GM18867 (cell line): ENCODE measurements at regions not wholly inside any gene's neighbourhood (a gene's known extent, or its start where the extent isn't known, plus 50 kb on each side); places are given as distances from the start of the nearest gene placed in this dataset.
"Not testable (repeated sequence)": the region's sequence is repeated elsewhere in the genome, so short reads cannot be mapped to it uniquely, and the experiment has no call there.

ENCODE experiments used
- ATAC-seq: cut with Tn5 transposase; IDR thresholded peaks from one replicate; pipeline ENCODE4 v1.9.1; 2021; ENCODE audit warnings: mild to moderate bottlenecking, moderate library complexity; ENCODE audit not compliant: unreplicated experiment

DNA sequence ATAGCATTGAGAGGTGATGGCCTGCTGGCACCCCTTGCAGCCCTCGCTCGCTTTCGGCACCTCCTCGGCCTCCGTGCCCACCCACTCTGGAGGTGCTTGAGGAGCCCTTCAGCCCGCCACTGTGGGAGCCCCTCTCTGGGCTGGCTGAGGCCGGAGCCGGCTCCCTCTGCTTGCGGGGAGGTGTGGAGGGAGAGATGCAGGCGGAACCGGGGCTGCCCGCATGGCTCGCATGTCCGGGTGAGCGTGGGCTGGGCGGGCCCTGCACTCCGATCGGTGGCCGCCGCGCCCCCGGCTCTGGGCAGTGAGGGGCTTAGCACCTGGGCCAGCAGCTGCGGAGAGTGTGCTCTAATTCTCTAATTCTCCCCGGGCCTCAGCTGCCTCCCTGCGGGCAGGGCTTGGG lies 101.1 kb downstream of the KIF4B start:
- ATAC-seq = no peak

DNA sequence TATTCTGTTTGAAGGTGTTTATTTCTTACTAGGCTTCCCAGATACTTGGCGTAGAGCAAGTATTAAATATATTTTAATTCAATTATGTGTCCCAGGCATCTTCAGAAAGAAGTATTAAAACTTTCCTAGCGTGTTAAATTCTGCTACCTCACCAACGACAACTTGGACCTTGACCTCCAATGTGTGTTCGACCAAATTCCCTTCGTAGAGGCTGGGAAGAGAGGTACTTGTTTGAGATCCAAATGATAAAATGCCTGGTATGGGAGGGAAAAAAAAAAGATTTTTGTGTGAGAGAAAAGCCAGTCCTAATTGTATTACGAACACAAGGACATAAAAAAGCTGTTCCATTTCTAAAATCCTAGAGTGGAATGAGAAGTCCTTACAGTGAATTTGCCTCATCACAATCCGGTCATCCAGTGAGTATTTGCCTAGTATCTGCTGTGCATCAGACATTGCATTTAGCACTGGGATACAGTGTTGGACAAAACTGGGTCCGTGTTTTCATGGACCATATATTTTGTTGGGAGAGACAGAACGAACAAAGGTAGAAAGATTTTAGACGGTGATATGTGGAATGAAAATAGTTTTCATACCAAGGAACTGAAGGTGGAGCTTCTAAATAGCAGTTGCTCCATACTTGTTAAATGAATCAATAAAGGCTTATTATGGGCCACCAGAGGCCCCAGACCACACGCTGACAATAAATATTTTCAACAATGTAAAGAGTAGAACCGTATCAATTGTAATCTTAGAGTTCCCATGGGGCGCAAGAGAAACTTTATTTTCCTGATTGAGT lies 103.1 kb downstream of the KIF4B start:
- no peak for ATAC-seq

DNA sequence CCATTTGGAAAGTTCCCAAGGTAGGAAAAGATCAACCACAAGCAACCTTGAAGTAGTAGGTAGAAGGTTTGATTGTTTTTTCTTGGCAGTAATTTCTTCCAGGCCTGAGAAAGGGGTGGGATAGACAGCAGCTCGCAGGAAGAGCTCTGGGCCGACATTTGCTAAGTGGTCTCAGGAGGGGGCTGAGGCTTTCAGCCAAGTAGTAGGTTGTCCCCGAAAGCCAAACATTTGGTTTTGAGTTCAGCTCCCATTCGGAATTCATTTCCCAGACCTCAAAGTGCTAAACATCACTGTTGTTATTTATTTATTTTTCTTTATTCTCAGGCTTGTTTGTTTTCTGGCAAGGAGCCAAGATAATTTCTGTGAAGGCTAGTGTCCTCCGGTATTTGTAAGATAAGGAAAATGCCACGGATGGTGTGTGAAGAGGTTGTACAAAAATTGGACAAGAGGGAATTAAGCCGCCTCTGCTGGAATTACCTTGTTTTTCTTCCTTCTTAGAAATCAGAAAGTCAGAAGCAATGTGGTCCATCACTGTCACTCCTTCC lies 112.1 kb downstream of the KIF4B start:
- ATAC-seq = no peak

DNA sequence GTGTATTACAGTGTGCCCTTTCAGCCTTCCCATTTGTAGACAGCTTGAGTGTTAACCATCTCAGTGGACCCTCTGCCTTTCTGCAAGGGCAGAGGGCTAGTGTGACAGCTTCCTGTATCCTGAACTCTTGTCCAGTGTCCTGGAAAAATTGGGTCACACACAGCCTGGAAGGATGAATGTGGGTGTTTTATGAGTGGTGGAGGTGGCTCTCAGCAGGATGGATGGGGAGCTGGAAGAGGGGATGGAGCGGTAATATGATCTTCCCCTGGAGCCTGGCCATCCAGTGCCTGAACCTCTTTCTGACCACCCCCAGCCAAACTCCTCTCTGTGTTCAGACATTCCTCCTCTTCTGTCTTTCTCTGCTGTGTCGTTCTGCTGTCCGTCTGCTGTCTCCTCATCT lies 113.0 kb downstream of the KIF4B start:
- ATAC-seq = no peak

DNA sequence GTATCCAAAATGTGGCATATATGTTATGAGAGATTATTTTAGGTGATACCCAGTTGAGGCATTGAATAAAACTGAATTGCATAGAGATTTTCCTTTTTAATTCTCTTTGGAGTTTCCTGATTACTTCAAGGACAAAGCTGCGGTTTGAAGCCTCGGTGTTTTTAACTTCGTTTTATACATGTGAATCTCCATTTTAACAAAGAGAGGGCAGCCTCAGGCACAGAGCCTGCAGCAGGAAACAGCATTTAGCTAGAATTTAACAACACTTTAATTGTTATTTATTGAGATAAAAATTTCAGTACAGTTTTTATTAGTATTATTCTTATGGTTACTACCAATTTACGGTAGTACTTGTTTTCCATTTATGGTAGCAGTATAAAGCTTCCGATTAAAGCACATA lies 114.0 kb downstream of the KIF4B start:
- no peak for ATAC-seq

DNA sequence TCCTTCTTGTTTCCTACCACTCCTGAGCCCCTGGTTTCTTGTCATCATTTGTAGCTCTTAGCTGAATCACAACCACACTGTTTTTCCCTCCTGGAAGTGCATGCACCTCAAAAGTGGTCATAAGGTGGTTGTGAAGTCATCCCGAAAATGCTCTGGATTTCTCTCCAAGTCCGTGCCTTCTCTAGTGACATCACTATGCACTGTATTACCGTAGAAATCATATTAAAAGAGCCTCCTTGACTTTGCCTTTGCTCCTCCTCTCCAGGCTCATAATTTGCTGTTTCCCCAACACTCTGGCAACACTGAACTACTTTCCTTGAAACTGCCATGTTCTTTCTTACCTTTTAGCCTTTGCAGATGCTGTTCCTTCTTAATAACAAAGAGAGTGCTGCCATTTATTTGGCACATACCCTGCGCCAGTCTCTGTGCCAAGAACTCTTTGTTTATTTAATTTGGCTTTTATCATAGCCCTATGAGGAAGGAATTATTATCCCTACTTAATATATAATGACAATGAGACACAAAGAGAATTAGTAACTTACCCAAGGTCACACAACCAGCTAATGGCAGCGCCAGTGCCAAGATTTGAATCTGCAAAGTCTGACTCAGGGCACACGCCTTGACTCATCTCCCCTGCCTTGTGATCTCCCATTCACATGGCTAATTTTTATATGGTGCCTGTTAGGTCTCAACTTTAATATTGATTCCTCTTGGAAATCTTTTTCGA lies 115.4 kb downstream of the KIF4B start:
- ATAC-seq = no peak

DNA sequence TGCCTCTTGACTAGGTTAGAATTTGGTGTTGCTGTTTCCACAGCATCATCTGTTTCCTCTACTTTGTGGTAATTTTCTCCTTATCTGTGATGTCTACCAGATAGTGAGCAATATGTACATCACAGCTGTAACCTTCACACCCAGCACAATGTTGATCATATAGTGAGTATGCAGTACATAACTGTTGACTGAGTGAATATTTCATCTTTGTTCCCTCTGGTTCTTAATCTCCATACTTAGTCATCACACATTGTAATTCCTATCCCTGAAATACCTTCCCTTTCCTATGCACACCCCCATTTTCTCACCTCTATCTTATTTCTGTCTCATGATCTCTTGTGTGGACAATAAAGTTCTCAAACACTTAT lies 115.9 kb downstream of the KIF4B start:
- no peak for ATAC-seq

DNA sequence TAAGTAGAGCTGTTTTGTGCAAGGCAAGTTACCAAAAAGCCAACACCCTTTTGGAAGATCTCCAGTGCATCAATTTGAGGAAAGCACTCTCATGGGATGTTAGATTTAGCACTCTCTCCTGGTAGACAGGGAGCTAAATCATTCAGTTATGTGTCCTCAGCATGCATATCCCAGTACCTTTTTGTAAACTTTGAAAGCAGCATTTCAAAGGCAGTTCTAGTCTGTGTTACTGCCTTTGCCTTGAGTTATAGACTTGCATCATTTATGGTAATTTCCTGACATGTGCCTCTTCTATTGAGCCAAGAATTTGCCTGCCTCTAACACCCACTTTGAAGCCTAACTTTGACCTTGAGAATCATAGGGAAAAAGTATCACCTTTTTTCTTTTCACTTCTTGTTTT lies 120.6 kb downstream of the KIF4B start:
- no peak for ATAC-seq

DNA sequence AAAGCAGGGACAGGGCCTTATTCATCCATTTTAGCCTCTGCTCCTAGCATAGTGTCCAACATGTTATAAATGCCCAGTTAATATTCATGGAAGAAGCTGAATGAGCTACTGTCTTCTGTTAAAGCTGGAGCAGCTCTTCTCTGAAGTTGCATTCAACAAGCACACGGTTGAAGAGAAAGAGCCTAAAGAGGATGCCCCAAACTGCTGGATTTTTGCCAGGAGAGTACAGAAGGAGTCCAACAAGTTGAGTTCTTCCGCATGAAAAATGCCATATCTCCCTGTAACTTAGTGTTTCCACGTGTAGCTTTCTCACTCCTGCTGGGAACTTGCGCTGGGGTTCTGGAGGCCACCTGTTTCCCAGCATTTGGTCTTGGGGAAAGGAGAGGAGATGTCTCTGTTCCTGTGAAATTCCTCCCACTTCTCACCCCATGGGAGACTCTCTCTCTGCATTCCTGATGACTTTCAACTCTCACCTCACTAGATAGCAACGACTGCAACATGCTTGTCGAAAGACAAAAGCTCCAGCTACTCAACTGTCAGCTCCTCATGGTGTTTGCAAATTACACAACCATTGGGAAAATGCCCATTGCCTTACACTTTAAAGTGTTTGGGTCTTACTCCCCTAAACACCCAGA lies 122.8 kb downstream of the KIF4B start:
- no peak for ATAC-seq

DNA sequence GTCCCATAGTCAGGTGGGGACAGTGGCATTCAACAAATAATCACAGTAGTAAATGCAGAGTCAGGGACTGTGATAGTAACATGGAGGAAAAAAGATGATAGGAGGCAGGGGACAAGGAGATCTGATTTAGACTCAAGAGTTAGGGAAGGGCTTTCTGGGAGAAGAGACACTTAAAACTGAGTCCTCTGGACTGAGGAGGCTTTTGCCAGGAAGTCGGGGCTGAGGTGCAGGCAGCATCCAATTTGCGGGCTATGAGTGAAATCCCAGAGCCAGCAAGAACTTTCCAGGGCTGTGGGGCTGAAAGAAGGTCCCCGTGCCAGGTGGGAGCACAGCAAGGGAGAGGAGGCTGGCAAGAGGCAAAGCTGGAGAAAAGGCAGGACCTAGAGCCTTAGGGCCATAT lies 124.1 kb downstream of the KIF4B start:
- no peak for ATAC-seq

DNA sequence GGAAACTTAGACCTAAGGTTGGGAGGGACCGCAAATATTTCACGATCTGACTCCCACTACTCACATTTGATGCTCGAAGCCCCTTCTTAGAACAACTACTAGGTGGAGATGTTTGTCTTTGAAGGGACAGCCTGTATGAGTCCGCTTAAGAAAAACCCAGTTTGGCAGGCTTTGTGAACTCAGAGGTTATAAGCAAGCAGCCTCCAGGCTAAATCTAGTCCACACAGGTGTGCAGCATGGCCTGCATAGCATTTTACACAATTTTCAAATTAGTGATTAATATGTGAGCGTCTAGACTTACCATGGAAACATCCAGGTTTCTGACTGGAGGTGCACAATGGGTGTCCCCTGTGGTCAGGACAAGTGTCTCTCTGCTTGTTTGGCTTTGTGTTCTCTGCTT lies 127.1 kb downstream of the KIF4B start:
- no peak for ATAC-seq

DNA sequence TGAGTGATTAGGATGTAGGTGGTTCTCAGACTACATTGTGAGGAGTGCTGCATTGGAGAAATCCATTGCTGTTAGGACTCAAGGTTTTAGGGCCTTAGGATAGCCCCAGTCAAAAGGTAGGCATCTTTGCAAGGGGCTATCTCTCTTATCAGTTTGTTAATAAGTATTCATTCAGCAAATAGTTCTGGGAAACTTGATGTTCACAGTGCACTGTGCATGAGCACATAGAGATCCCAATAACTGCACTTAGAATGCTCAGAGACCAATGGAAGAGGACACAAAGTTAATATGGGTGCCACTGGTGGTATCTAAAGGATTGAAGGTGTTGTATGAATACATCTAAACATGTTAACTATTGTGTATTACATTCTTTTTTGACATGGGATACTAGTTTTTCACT lies 131.4 kb downstream of the KIF4B start:
- no peak for ATAC-seq

DNA sequence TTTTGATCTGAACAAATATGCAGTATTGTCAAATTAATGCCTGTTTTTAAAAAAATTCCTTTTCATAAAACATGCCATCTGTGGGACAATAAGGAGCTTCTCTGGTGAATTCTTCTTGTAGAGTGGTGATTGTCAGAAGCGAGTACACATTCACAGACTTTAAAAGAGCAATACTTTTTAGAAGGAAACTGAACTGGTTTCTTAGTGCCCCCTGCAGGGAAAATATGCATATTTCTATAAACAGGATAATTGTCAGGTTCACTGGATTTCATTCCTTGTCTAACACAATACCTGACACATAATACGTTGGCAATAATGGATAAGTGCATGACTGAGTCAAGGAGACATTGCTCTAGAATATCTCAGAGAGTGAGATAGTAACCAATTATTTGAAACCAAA lies 133.7 kb downstream of the KIF4B start:
- ATAC-seq = no peak

DNA sequence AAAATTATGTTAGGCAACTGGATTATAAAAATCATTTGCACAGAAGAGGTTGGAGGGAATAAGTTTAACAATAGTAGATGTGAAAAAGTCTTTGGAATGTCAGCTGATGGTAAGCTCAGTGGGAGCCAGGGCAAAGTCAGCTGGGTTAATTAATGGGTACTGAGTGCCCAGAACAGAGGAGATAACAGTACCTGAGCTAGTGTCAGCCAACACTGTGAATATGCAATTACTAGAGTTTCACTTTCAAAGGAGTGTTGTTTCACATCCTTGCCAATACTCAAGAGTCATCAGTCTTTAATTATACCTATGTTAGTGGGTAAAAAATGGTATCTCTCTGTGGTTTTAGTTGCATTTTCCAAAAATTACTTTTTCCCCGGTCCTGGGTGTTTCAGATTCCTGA lies 135.1 kb downstream of the KIF4B start:
- peak; percentile 90 for ATAC-seq

DNA sequence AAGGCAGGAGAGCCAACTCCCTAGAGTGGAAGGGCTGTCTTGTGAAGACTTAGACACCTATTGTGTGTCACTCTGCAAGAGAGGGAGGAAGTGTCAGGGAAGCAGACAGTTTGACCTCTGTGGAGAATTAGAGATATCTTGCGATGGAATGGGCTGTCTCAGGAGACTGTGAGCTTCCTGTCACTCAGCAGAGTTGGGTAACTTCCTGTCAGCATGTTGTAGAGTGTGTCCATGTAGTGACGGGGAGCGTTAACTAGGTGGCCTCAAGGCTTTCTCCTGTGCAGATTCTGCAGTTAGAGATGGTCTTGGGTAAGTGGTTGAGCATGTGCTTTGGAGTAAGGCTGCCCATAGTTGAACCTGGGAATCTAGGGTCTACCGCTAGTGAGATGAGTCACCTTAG lies 136.5 kb downstream of the KIF4B start:
- ATAC-seq = no peak

DNA sequence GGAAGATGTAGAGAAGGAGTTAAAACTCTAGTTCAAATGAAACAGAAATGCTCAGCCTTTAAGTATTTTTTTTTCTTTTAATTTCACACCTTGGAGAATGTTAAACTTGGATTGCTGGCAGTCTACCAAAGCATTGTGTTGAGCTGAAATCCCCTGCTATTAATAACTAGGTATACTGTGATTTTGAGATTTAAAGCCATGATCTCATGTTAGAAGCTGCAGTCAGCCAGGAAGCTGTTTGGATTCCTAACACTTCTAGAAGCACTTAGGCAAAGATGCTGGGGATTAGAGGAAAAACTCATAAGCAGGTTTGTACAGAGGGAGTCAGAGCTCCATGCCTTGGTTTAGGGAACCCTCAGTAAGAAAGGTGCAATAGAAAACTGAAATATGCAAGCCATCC lies 141.4 kb downstream of the KIF4B start:
- no peak for ATAC-seq

DNA sequence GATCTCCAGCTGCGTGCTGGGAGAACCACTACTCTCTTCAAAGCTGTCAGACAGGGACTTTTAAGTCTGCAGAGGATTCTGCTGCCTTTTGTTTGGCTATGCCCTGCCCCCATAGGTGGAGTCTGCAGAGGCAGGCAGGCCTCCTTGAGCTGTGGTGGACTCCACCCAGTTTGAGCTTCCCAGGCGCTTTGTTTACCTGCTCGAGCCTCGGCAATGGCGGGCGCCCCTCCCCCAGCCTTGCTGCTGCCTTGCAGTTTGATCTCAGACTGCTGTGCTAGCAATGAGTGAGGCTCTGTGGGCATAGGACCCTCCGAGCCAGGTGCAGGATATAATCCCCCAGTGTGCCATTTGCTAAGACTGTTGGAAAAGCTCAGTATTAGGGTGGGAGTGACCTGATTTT lies 149.5 kb downstream of the KIF4B start:
- not testable (repeated sequence) for ATAC-seq

DNA sequence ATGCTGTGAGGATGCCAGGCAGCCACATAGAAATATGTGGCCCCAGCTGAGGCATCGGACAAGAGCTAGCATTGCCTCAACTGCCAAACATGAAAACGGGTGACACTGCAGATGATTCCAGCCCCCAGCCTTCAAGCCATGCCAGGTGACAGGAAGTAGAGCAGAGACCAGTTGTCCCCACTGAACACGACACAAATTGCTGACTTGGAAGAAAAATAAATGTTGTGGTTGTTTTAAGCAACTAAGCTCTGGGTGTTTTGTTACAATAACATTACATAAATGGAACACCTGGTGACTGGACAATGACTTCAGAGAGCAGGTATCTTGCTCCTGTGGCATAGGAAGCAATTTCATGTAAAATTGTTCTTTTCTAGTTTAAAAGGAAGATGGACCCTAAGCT lies 154.2 kb downstream of the KIF4B start:
- no peak for ATAC-seq

DNA sequence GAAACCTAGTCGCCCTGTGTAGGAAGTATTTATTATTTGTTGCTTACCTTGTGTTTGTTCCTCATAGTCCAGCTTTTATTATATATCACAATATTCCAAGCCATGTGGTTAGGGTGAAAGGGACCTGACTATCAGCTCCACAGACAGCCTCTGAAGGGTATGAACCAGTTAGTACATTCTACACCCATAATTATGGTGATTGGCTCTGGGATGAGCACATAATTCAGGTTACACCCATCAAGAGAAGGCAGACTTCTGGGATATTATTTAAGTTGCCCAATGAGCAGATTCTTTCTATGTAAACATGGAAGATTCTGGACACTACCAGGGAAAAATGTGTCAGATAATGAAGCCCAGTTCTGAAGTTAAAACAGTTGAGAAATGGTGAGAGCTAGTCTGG lies 168.0 kb downstream of the KIF4B start:
- ATAC-seq = no peak

DNA sequence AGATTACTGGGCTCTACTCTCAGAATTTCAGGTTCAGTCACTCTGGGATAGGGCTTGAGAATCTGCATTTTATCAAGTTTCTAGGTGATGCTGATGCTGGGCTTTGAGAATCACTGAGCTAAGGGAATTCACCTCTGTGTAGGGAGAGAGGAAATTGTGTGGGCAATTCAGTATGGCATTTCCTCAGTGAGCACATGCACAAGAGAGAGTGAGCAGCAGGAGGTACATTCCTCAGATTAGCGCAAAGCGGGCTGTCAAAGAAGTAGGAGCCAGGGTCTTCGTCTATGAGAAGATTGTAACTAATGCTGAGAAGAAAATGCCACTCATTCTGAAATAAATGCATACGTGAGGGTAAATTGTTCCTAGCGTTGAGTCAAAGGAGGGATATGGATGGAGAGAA lies 175.9 kb downstream of the KIF4B start:
- ATAC-seq = no peak

DNA sequence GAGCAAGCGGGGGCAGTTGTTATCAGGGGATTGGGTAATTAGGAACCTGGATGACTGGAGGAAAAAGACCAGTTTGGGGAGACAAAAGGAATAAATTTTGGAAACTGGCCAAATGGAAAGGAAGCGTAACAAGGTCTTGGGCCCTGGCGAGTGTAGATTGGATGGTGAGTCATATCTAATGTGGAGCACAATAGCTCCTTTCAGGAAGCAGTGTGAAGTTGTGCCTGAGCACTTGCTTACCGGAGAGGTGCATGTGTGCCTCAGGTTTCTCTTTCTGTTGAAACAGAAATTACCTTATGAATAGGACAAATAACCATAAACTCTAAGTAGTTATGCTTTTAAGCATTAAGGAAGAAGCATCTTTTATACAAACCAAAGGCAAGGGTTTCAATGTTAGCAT lies 176.4 kb downstream of the KIF4B start:
- peak; percentile 53 for ATAC-seq

DNA sequence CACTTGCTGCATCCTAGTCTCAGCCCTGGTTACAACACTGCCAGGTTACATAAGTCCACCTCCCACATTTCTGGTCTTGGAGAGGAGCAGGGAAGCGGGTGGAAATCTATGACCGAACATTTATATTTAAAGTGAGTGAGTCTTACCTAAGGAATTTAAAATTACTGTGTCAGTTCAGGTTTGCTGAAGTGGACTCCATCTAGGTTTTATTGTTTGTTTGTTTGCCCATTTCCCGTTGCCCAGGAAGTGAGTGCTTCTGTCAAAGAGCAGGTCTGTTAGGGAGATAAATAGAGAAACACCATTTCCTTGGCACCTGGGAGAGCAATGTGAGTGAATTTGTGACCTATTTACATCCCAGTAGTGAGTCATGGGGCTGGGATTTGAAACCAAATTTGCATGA lies 179.5 kb downstream of the KIF4B start:
- ATAC-seq = no peak
